MM.1S (cell line): ENCODE measurements at regions not wholly inside any gene's neighbourhood (a gene's known extent, or its start where the extent isn't known, plus 50 kb on each side); places are given as distances from the start of the nearest gene placed in this dataset.

Experiments
- DNase-seq: peaks from one replicate; pipeline ENCODE4 v3.0.0-alpha.2; 2015
- H2AFZ ChIP-seq: fragments of 300-600 bp; sonication (generic); 2 replicates; pipeline ENCODE4 v1.6.0; 2016; ENCODE audit warnings: antibody characterized with exemption, low read length
- H3F3A ChIP-seq: fragments of 300-600 bp; sonication (generic); 2 replicates; pipeline ENCODE4 v1.6.1; 2016; ENCODE audit warnings: mild to moderate bottlenecking, antibody characterized with exemption, low read length, moderate library complexity, mixed read lengths; ENCODE audit not compliant: insufficient read depth
- H3K27ac ChIP-seq: fragments of 300-600 bp; sonication (generic); 2 replicates; pipeline ENCODE4 v1.5.1; 2016; ENCODE audit warnings: mild to moderate bottlenecking, low read length
- H3K27me3 ChIP-seq: fragments of 300-600 bp; sonication (generic); replicated peaks from 2 replicates; pipeline ENCODE4 v1.6.0; 2016; ENCODE audit warnings: low read length; ENCODE audit not compliant: insufficient read depth
- H3K36me3 ChIP-seq: fragments of 300-600 bp; sonication (generic); replicated peaks from 2 replicates; pipeline ENCODE4 v1.6.1; 2016; ENCODE audit warnings: mild to moderate bottlenecking, low read length, mixed read lengths; ENCODE audit not compliant: insufficient read depth
- H3K4me1 ChIP-seq: fragments of 300-600 bp; sonication (generic); 2 replicates; pipeline ENCODE4 v1.6.1; 2016; ENCODE audit warnings: low read length, mixed read lengths
- H3K4me2 ChIP-seq: fragments of 300-600 bp; sonication (generic); 2 replicates; pipeline ENCODE4 v1.6.0; 2016; ENCODE audit warnings: low read depth, low read length
- H3K4me3 ChIP-seq: fragments of 300-600 bp; sonication (generic); 2 replicates; pipeline ENCODE4 v1.5.1; 2016; ENCODE audit warnings: low read length, mixed read lengths
- H3K79me2 ChIP-seq: fragments of 300-600 bp; sonication (generic); 2 replicates; pipeline ENCODE4 v1.6.1; 2016; ENCODE audit warnings: mixed run types, low read length, mixed read lengths
- H3K9ac ChIP-seq: fragments of 300-600 bp; sonication (generic); 2 replicates; pipeline ENCODE4 v1.6.1; 2016; ENCODE audit warnings: low read length, mixed read lengths
- H3K9me2 ChIP-seq: fragments of 300-600 bp; sonication (generic); replicated peaks from 2 replicates; pipeline ENCODE4 v1.6.1; 2016; ENCODE audit warnings: mild to moderate bottlenecking, low read length, mixed read lengths; ENCODE audit not compliant: insufficient read depth
- H3K9me3 ChIP-seq: fragments of 300-600 bp; sonication (generic); replicated peaks from 2 replicates; pipeline ENCODE4 v1.6.1; 2016; ENCODE audit warnings: mild to moderate bottlenecking, low read length, mixed read lengths; ENCODE audit not compliant: insufficient read depth
- H4K20me1 ChIP-seq: fragments of 300-600 bp; sonication (generic); 2 replicates; pipeline ENCODE4 v1.6.1; 2016; ENCODE audit warnings: mild to moderate bottlenecking, low read length, moderate library complexity, mixed read lengths; ENCODE audit not compliant: insufficient read depth
- CTCF ChIP-seq: fragments of 300-600 bp; sonication (generic); IDR thresholded peaks from 2 replicates; pipeline ENCODE4 v1.5.1; 2016; ENCODE audit warnings: antibody characterized with exemption, low read length, mixed read lengths
- EZH2 ChIP-seq: fragments of 300-600 bp; sonication (generic); optimal IDR thresholded peaks from 2 replicates; pipeline ENCODE3; 2017; ENCODE audit warnings: low read depth, mild to moderate bottlenecking, antibody characterized with exemption, low read length, mixed read lengths
- EZH2phosphoT487 ChIP-seq: fragments of 300-600 bp; sonication (generic); IDR thresholded peaks from 2 replicates; pipeline ENCODE4 v1.6.1; 2018; ENCODE audit warnings: antibody characterized with exemption, low read length

GRCh38 chr7:25625306-25625992 is 397.2 kb upstream of the NPVF start:
- Histone ChIP-seq H3K4me1 (no peaks in the 10 kb centered on the region), H3K27ac (no peak overlapping the region), H3K4me3 (no peak overlapping the region), H2AFZ (no peak overlapping the region), H3K36me3 (no peaks in the 10 kb centered on the region), H4K20me1 (no peaks in the 10 kb centered on the region), H3K9me3 (no peaks in the 10 kb centered on the region), H3F3A (no peaks in the 10 kb centered on the region), H3K9ac (no peak overlapping the region), H3K4me2 (no peak overlapping the region), H3K27me3 (no peaks in the 10 kb centered on the region), H3K9me2 (no peaks in the 10 kb centered on the region), H3K79me2 (no peaks in the 10 kb centered on the region)
- TF ChIP-seq EZH2phosphoT487 (no peak), CTCF (no peak), EZH2 (no peak)
- no peak for DNase-seq

GRCh38 chr7:25626451-25627131 is 398.3 kb upstream of the NPVF start:
- Histone ChIP-seq H3K79me2 (no peaks in the 10 kb centered on the region), H3K4me2 (no peak overlapping the region), H3K27me3 (no peaks in the 10 kb centered on the region), H2AFZ (no peak overlapping the region), H3K4me3 (no peak overlapping the region), H4K20me1 (no peaks in the 10 kb centered on the region), H3F3A (no peaks in the 10 kb centered on the region), H3K9me2 (no peaks in the 10 kb centered on the region), H3K36me3 (no peaks in the 10 kb centered on the region), H3K4me1 (no peaks in the 10 kb centered on the region), H3K9me3 (no peaks in the 10 kb centered on the region), H3K27ac (no peak overlapping the region), H3K9ac (no peak overlapping the region)
- TF ChIP-seq CTCF: no peak
- no peak for TF ChIP-seq EZH2phosphoT487
- TF ChIP-seq EZH2: no peak
- no peak for DNase-seq

- H2AFZ ChIP-seq: no peak overlapping the region
- no peaks in the 10 kb centered on the region for H3K79me2 ChIP-seq
- DNase-seq: no peak
- H3K36me3 ChIP-seq: no peaks in the 10 kb centered on the region
- H3K9ac ChIP-seq: no peak overlapping the region
- no peaks in the 10 kb centered on the region for H3K4me1 ChIP-seq
- no peaks in the 10 kb centered on the region for H3F3A ChIP-seq
- no peak overlapping the region for H3K27ac ChIP-seq
- no peaks in the 10 kb centered on the region for H3K27me3 ChIP-seq
- no peaks in the 10 kb centered on the region for H3K9me2 ChIP-seq
- TF ChIP-seq EZH2: no peak
- TF ChIP-seq CTCF: no peak
- no peak for TF ChIP-seq EZH2phosphoT487
- no peaks in the 10 kb centered on the region for H3K9me3 ChIP-seq
- H3K4me3 ChIP-seq: no peak overlapping the region
- no peaks in the 10 kb centered on the region for H4K20me1 ChIP-seq
- no peak overlapping the region for H3K4me2 ChIP-seq
These were observed 400.2 kb upstream of the NPVF start for GRCh38 chr7:25628446-25628845.
